NCI-H2171 (cell line): ENCODE measurements at regions not wholly inside any gene's neighbourhood (a gene's known extent, or its start where the extent isn't known, plus 50 kb on each side); places are given as distances from the start of the nearest gene placed in this dataset.
"Not testable (repeated sequence)": the region's sequence is repeated elsewhere in the genome, so short reads cannot be mapped to it uniquely, and the experiment has no call there.

Experiments used
- DNase-seq: peaks from one replicate; lab custom pipeline; 2025; lab: John Stamatoyannopoulos, UW

GRCh38 chr11:114805431-114805830, 127.1 kb downstream of the NXPE2 start:
- not testable (repeated sequence) for DNase-seq

- no peak for DNase-seq
Observed at GRCh38 chr11:114811971-114812370, 133.6 kb downstream of the NXPE2 start.

DNA sequence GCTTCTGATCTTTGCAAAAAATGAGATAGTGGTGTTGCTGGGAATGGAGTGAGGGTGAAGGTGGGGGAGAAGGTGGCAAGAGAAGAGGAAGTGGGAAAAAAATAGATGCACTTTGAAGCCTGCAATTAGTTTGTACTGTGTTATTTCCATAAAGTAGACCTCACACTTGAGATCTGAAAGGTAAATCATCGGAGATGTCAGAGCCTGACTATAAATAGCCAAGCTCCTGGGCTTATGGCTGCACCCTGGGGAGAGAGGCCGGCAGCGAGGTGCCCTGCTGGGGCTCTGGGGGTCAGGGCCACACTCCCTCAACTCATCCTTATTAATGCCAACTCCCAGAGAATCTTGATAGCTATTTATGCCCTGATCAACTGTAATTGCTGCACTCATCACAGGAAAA, 134.4 kb downstream of the NXPE2 start:
- no peak for DNase-seq

- no peak for DNase-seq
Observed at GRCh38 chr11:114813189-114813718, 134.9 kb downstream of the NXPE2 start.

DNA sequence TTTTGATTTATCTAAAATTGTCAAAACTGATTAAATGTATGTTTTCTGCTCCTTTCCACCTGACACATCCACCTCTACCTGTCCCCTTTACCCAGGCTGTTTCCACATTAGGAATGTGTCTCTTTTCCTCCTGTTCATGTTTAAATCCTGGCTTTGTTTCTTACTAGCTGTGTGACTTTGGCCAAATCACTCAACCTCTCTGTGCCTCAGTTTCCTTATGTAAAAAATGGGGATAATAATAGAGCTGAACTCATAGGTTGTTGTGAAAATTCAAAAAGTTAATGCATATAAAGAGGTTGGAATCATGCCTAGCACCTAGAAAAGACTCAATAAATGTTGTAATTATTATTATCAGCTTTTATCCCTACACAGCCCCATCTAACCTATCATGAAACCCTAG, 136.8 kb downstream of the NXPE2 start:
- DNase-seq: no peak

DNA sequence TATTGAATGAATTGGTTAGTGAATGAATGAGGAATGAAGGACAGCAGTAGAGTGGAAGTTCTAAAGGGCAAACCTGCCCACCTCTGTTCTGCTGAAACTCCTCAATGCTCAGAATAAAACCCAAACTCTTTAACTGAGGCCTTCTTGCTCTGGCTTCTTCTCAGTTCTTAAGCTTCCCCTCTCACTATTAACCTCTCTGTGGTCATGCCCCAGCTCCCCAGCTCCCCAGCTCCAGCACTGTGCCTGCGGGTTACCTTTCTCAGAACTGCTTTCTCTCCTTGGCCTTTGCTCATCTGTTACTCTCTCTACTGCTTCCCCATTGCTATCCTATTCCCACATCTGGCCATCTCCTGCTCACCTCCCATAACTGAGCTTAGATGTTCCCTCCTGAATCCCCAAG, 137.4 kb downstream of the NXPE2 start:
- no peak for DNase-seq

DNA sequence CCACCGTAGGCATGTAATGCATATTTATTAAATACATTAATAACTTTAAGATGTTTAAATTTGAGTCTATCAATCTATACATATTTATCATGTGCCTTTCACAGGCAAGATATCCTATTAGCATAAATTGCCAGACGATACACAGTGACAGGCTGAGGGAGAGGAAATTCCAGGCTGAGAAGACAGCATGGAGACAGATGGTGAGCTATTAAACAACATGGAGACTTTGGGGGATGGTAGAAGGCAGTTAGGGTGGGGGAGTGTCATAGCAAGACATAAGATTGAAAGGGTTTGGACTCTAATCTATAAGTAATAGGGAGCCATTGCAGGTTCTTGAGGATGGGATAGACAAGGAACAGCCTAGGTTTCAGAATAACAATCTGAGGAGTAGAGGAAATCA, 138.5 kb downstream of the NXPE2 start:
- DNase-seq: peak; percentile 17

DNA sequence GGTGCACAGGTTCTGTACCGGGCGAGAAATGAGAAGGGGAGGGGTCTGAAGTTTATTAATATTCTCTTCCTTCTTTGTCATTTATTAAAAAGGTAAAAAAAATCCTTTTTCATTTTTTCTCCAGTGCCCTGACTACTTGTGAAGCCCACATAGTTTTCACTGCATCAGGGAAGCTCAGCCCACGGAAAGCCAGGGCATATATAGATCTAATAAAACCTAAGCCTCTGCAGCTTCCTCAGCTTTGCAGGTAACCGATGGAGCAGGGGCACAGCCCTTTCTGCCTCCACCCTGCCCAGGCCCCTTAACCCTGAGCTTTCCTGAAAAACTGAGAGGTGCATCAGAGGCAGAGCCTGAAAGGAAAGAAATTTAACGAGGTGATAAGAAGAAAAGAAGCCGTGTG, 140.1 kb downstream of the NXPE2 start:
- no peak for DNase-seq

- no peak for DNase-seq
Observed at GRCh38 chr11:114819028-114819427, 140.7 kb downstream of the NXPE2 start.

GRCh38 chr11:114820621-114821020, 142.3 kb downstream of the NXPE2 start:
- no peak for DNase-seq

DNA sequence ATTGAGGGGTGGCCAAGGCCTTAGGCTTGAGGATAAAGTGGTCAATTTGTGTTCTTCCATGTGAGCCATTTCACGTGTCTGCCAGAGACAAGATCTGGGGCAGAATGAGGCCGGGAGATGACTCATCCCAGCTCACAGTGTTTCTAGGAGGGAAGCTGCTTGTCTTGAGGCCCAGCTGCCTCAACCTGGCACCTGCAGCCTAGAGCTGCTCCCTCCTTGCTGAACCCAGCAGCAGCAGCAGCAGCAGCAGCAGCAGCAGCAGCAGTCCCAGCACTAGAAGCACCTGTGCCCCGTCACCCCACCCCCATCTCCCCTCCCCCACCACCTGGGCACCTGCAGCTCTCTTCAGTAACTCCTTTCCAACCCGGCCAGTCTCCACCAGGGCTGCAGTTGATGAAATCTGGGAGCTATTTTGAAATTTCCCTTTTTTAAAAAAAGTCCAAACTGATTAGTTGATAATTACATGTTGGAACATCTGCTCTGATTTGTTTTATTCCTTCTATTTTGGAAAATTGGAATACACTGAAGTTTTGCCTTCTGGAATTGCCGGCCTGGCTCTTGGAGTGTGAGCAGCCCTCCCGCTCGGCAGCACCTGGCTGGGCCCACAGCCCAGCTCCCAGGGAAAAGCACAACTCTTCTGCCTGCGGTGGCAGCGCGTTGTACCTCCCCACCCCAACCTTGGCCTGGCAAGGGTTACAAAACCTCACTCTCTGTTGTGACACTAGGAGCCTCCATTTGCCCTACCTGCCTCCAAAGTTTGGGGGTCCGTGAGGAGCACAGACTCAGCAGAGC, 143.5 kb downstream of the NXPE2 start:
- peak; percentile 69 for DNase-seq

- no peak for DNase-seq
Observed at GRCh38 chr11:114826910-114827442, 148.6 kb downstream of the NXPE2 start.

- no peak for DNase-seq
Observed at GRCh38 chr11:114827736-114828135, 149.4 kb downstream of the NXPE2 start.

- no peak for DNase-seq
Observed at GRCh38 chr11:114832532-114833125, 154.3 kb downstream of the NXPE2 start.

- DNase-seq: no peak
Observed at GRCh38 chr11:114836161-114836560, 157.8 kb downstream of the NXPE2 start.

DNA sequence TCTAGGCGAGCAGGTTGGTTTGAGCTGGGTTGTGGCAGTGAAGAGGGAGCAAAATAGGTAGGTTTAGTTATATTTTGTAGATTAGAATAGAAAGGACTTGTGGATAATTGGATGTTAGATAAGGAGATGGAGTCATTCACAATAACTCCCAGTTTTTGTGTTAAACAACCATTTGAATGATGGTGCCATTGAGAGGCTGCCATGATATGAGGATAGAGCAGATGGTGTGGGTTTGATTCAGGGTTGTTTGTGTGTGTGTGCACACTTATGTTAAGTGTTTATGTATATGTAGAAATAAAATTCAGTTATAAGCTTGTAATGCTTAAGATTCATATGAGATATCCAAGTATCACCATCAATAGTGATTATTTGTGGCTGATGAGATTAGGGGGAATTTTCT, 166.6 kb downstream of the NXPE2 start:
- DNase-seq: no peak

DNA sequence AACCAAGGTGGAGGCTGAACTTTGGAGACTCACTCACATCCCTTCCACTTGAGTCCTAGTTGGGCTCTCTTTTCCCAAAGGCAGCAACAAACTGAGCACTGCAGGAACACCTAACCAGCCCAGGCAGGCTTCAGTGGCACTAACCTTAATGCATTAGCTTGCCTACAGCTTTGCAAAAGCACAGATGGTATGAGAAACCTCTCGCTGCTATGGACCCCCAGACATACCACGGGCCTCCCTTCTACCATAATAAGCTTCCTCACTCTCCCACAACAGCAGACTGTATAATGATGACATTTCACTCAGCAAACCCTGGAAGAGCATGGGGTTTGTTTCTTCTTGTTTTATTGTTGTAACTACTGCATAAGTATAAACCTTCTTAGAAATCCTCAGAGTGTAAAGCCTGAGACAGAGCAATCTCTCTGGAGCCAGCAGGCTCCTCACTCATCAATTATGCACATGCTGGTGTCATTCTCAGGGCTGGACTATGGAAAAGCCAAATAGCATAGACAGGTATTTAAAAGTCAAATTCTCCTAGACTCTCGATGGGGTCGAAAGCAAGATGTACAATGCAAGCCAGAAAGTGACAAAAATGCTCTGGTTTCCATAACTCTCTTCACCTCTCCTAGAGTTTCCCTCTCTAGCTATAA, 167.6 kb downstream of the NXPE2 start:
- DNase-seq: no peak

- peak; percentile 72 for DNase-seq
Observed at GRCh38 chr11:114846416-114846791, 168.1 kb downstream of the NXPE2 start.

DNA sequence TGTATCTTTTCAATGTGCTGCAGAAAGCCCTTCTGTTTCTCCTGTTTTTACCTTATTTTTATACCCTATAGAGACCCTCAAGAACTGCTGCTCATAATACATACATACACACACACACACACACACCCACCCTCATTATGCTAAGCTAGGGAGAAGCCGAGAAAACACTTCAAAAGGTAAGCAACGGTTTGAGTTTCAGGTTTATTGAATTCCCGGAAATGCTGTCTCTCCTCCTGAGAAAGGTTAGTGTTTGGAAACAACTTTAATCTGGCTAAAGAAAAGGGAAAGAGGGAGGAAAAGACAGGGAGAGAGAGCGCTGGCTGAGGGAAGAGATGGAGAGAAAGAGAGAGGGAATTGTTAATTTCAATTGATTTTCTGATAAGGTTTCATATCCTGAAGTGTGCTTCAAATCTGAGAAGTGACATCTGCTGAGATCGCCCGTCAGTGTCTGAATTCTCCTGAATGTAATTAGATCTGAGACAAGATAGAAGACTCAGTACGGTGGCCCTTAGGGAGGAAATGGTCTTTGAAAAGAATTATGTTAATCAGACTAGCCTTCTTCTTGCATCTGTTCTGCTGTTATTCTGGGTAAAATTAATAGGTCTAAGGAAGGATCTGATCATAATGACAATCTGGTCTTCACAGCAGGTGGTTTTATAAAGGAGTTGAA, 169.1 kb downstream of the NXPE2 start:
- peak; percentile 31 for DNase-seq

DNA sequence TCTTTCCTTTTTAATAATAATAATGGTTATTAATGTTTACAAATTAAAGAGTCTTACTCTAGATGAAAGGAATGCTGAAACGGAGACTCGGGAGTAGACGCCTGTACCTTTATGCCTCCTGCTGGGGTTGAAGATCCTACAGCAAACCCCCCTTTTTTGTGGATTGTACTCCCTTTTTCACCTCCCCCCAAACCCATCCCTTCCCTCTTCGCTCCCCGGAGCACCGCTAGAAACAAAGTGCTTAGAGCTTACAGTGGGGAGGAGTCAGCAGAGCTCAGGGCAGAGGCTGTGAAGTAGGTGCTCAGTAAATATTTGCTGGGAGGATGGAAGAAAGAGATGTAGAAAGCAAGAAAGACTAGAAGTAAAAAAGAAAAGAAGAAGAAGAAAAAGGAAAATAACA, 169.7 kb downstream of the NXPE2 start:
- DNase-seq: no peak

DNA sequence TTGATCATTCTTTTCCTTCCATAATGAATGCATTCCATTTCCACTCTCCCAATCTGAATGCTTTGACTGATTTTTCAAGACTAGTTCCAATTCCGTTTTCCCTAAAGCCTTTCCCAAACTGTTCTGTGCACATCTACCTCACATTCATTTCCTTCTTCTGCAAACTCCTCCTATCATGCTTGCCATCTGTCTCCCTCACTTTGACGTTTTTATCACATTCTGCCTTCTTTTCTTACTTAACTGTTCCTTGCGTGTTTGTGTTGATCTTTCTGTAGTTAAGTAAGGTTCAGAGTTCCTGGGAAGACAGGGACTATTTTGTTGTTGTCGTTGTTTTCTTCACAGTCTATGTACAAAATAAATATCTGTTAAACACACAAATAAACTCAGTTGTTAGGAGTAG, 179.0 kb downstream of the NXPE2 start:
- DNase-seq: no peak

- no peak for DNase-seq
Observed at GRCh38 chr11:114864896-114865295, 186.6 kb downstream of the NXPE2 start.
